Hepatocyte (in vitro differentiated cells): ENCODE measurements at regions not wholly inside any gene's neighbourhood (a gene's known extent, or its start where the extent isn't known, plus 50 kb on each side); places are given as distances from the start of the nearest gene placed in this dataset.

Source experiments
- CTCF ChIP-seq: fragments of 200-600 bp; sonication (generic); IDR thresholded peaks from 2 replicates; pipeline ENCODE4 v1.5.1; 2016; ENCODE audit warnings: antibody characterized with exemption, mild to moderate bottlenecking; ENCODE audit not compliant: poor library complexity
- EZH2 ChIP-seq: fragments of 200-600 bp; sonication (generic); IDR thresholded peaks from 2 replicates; pipeline ENCODE4 v1.6.1; 2016; ENCODE audit warnings: antibody characterized with exemption, mild to moderate bottlenecking, borderline replicate concordance

GRCh38 chr1:79287982-79288381 is 281.5 kb upstream of the ADGRL4 start:
- no peak for TF ChIP-seq EZH2
- TF ChIP-seq CTCF, result no peak
